Stimulated activated CD4-positive, alpha-beta T cell treated with anti-CD3 and anti-CD28 coated beads, Interleukin-12 subunit alpha, Interleukin-12 subunit beta, amount 100 ng/mL, for 24 hours (primary cell): ENCODE measurements at regions not wholly inside any gene's neighbourhood (a gene's known extent, or its start where the extent isn't known, plus 50 kb on each side); places are given as distances from the start of the nearest gene placed in this dataset.
"Not testable (repeated sequence)": the region's sequence is repeated elsewhere in the genome, so short reads cannot be mapped to it uniquely, and the experiment has no call there.

ENCODE experiments used
- DNase-seq, 2 experiments: peaks; one replicate each; pipeline ENCODE4 v3.0.0-alpha.2; 2020; ENCODE audit warnings: low read depth in 2 of 2

- DNase-seq: no peak
Observed at GRCh38 chr7:109751241-109751640, 1181.6 kb downstream of the DNAJB9 start.

- DNase-seq: no peak
Observed at GRCh38 chr7:109752068-109752467, 1182.4 kb downstream of the DNAJB9 start.

GRCh38 chr7:109757713-109758112, 1188.0 kb downstream of the DNAJB9 start:
- DNase-seq: no peak

- no peak for DNase-seq
Observed at GRCh38 chr7:109763611-109764010, 1193.9 kb downstream of the DNAJB9 start.

DNA sequence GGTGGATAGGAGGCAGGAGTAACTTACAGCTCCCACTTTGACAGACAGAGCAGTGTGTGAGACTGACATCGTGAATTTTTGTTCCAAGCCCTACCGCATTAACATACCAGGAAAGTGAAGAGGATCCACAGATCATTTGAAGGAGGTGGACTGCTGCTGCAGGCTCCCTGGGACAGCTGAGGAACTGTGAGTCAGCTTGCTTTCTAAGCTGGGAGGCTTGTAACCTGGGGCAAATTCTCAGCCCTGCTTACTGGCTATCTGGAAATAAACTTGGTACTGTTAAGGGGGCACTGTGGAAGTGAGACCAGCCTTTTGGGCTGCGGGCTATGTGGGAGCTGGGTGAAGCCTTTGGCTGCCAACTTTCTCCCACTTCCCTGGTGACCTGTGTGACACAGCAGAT, 1202.5 kb downstream of the DNAJB9 start:
- no peak for DNase-seq

DNA sequence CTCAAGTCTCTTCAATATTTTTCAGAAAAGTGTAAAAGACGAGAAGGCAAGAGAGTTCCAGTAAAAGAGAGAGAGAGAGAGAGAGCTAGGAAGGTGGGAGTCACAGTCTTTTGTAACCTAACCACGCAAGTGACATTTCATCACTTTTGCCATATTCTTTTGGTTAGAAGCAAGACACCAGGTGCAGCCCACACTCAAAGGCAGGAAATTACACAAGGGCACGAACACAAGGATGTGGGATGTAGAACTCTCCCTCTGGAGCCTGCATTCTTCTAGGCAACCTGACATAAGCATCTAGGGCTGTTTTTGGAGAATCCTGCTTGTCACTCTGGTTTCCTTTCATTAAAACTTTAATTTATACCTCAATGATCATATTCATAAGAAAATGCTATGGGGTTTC, 1213.1 kb downstream of the DNAJB9 start:
- no peak for DNase-seq

DNA sequence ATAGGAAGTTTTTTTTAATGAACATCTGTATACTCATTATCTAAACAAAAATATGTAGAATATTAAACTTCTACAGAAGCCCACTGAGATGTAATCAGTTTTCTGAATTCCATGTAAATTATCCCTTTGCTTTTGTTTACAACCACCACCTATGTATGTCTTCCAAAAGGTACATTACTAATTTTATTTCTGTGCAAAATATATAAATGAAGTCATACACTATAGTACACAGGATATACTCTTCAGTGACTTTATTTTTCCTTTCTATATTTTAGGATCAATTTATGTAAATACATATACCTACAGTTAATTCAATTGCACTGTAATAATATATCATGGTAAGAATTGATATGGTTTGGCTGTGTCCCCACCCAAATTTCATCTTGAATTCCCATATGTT, 1236.9 kb downstream of the DNAJB9 start:
- no peak for DNase-seq

DNA sequence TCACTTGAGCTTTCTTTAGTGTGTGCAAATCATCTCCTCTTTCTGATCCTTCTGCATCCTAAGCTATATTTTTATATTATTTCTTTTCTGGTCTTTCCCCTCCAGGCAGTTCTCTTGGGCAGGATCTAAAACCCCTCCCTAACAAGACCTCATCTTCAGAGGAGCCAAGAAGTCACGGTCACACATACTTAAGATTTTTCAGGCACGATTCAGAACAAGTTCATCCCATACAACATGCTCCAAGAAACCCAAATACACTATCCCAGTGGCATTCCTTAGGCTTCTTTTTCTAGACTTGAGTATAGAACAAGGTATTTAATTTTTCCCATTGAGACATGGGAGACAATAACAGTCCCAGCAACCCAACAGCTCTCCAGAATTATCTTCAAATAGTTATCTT, 1251.5 kb downstream of the DNAJB9 start:
- DNase-seq: no peak

DNA sequence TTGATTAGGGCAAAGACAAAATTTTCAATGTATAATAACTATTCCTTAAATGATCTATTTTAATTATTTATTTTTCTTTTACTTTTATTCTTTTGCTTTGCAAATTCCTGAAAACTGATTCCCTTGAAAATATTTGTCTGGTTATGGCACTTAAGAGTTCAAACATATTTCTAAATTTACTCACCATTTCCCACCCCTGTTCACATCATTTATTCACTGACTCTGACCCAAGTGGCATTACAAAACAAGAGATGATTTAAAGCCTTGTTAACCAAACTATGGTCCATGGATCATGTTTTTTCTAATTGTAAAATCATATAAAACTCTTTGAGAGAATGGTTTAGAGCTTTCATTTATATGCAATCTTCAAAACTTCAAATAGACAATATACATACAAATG, 1256.1 kb upstream of the LRRN3 start:
- no peak for DNase-seq

DNA sequence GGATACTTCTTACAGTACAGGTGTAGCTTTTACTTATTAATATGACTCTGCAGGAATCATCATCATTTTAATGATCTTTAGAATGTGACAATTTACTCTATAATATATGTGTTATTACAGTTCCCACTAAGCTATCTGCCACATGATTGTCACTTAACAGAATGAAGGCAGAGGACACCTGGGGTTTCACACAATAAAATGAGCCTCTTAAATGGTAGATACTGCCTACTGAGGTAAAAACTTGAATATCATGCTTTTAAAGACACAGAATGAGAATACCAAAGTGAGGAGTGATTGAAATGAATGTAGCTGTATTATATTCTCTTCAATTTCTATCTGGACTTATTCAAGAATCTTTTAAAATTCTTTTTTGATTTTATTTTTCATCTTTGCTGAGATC, 1255.3 kb upstream of the LRRN3 start:
- DNase-seq: no peak

- no peak for DNase-seq
Observed at GRCh38 chr7:109836016-109836415, 1254.9 kb upstream of the LRRN3 start.

DNA sequence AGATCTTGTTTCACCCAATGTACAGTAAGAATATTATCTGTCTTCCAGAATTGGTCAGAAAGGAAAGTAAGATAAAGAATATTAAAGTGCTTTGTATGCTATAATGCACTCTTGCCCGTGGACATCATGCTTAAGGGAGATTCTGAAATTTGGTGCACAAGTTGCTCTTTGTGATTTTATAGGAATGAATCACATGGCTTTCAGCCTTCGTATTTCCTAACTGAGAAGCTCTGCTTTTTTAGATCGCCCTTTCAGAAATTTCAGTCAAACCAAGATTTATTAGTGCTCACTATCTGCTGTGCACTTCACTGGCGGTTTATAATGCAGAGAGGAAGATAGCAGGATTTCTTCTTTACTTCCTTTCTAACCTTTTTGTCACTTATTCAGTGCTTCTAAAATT, 1248.5 kb upstream of the LRRN3 start:
- DNase-seq: no peak

DNA sequence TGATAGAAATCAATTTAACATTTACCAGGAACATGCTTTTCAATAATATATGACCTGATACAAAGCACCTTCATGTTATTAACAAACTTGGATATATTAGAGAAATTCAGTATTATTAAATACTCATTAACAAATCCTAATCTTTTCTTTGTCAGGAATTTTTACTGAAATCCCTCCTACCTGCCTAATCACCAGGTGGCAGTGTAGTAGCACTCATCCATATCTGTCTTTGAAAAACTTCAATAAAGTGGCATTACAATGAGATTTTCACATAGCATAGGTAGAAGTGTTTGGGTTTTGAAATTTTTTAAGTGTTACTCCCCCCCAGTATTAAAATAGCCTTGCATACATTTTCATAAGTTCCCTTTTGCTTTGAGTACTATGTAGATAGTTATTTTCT, 1246.6 kb upstream of the LRRN3 start:
- DNase-seq: no peak

DNA sequence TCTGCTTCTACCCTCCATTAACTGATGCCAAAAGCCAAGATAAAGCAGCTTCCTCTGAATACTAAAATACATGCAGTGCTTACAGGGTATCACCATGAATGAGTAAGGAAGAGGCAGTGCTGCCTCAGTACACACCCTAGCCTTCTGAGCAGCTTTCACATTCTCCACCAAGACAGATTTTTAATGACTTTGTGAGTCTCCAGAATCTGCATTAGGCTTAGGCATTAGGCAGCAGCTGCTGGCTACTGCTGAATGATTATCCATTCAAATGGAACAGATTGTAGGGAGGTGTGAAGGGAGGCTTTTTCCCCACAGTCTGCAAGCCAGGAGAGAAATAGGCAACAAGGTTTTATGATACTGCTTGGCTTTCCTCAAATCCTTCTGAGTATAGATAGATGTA, 1226.7 kb upstream of the LRRN3 start:
- DNase-seq: no peak

GRCh38 chr7:109868215-109868860, 1222.6 kb upstream of the LRRN3 start:
- no peak for DNase-seq

GRCh38 chr7:109873296-109873695, 1217.6 kb upstream of the LRRN3 start:
- DNase-seq: no peak

- no peak for DNase-seq
Observed at GRCh38 chr7:109879287-109879828, 1211.6 kb upstream of the LRRN3 start.

DNA sequence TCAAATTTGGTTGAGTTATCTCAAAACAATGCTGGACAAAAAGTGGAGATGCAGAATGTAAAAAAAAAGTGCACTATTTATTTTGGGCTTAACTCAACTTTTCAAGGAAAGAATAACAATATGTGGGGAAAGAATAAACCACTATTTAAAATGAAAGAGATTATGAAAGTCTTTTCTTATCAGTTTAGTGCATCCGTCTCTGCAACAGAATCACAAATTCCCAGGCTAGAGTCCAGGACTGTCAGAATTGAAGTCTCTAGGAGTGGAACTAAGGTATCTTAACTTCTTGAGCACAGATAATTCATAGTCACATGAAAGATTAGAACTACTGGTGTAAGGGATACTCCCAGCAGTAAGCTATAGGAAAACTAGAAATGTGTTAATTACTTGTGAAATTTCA, 1200.3 kb upstream of the LRRN3 start:
- no peak for DNase-seq

DNA sequence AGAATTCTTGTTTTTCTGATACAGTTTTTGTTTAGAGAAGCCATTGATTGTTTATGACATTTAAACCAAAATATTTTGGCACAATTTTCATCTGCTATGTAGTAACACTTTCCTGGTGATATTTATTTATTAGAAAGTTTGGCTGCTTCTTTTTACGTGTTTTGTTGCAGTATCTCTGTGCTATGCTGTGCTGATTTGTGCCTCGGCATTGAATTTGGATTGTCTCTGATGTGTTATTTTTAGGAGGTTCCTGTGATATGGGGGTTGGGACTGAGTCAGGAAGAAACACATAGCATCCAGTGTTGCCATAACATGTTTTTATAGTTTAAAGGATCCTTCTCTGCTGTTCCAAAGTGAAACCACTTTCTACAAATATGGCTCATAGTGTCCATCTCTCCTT, 1197.7 kb upstream of the LRRN3 start:
- DNase-seq: no peak

GRCh38 chr7:109895536-109895935, 1195.4 kb upstream of the LRRN3 start:
- DNase-seq: no peak

DNA sequence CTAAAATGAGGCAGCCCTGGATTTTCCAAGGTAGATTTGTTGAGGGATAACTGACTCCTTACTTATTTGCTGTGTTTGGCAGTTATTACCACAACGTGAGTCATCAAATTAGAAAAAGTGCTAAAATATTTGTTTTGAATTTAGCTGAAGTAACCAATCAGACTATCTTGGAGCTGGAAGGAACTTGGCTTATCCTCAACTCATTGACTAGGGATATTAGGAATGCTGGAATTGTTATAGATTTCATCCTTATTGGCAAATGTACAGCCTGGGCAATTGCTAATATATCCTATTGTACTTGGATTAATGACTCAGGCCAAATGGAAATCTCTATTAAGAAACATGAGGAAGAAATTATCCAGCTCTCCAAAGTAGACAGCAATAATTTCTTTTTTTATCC, 1189.0 kb upstream of the LRRN3 start:
- DNase-seq: no peak

DNA sequence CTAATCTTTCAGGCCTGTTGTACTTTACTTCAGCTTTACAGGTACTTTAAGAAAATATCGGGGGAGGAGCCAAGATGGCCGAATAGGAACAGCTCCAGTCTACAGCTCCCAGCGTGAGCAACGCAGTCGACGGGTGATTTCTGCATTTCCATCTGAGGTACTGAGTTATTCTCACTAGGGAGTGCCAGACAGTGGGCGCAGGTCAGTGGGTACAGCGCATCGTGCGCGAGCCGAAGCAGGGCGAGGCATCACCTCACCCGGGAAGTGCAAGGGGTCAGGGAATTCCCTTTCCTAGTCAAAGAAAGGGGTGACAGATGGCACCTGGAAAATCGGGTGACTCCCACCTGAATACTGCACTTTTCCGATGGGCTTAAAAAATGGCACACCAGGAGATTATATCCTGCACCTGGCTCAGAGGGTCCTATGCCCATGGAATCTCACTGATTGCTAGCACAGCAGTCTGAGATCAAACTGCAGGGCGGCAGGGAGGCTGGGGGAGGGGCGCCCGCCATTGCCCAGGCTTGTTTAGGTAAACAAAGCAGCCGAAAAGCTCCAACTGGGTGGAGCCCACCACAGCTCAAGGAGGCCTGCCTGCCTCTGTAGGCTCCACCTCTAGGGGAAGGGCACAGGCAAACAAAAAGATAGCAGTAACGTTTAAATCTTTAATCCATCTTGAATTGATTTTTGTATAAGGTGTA, 1185.4 kb upstream of the LRRN3 start:
- not testable (repeated sequence) for DNase-seq

GRCh38 chr7:109915670-109916069, 1175.3 kb upstream of the LRRN3 start:
- DNase-seq: no peak

- no peak for DNase-seq
Observed at GRCh38 chr7:109926738-109927137, 1164.2 kb upstream of the LRRN3 start.
